GM18909 (cell line): ENCODE measurements at regions not wholly inside any gene's neighbourhood (a gene's known extent, or its start where the extent isn't known, plus 50 kb on each side); places are given as distances from the start of the nearest gene placed in this dataset.

Experiments used
- ATAC-seq: cut with Tn5 transposase; IDR thresholded peaks from one replicate; pipeline ENCODE4 v1.9.1; 2021; ENCODE audit warnings: mild to moderate bottlenecking; ENCODE audit not compliant: unreplicated experiment, poor library complexity

- no peak for ATAC-seq
Measured at GRCh38 chr7:33725111-33726025, 180.0 kb upstream of the BMPER start.

- no peak for ATAC-seq
Measured at GRCh38 chr7:33726582-33726981, 178.8 kb upstream of the BMPER start.

- no peak for ATAC-seq
Measured at GRCh38 chr7:33727315-33727714, 178.0 kb upstream of the BMPER start.

- ATAC-seq: no peak
Measured at GRCh38 chr7:33728873-33729551, 176.3 kb upstream of the BMPER start.

DNA sequence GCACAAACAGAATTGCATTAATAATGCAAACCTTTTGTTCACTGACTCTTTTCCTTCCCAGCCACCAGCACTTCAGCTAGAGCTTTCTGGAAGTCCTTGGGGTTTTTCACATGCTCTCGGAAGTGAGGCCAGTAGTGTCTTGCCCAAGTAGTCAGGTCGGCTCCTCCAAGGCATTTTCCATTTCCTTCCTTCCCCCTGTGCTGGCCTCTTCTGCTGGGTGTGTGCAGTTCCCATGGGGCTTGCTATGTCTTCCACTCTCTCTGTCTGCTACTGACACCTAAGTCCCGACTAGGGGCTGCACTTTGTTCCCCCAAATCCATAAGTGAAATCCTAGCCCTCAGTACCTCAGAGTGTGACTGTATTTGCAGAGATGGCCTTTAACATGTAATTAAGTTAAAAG, 175.6 kb upstream of the BMPER start:
- no peak for ATAC-seq

DNA sequence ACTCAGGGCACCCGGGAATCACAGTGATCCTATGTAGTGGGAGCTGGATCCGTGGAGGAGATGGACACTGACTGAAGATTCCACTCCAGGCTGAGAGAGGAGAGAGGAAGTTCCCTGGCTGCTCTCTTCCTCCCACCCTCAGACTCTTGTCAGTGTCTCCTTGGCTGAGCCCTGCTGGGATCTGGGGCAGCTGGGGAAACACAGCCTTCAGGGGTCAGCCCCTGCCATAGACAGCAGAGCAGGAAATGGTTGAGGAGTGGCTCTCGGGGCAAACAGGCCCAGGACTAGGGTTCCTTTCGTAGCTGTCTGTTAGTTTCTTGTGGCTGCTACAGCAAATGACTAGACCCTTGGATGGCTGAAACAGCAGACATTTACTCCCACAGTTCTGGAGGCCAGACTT, 174.4 kb upstream of the BMPER start:
- ATAC-seq: no peak

- no peak for ATAC-seq
Measured at GRCh38 chr7:33731912-33732311, 173.4 kb upstream of the BMPER start.

GRCh38 chr7:33732462-33732861, 172.9 kb upstream of the BMPER start:
- no peak for ATAC-seq

DNA sequence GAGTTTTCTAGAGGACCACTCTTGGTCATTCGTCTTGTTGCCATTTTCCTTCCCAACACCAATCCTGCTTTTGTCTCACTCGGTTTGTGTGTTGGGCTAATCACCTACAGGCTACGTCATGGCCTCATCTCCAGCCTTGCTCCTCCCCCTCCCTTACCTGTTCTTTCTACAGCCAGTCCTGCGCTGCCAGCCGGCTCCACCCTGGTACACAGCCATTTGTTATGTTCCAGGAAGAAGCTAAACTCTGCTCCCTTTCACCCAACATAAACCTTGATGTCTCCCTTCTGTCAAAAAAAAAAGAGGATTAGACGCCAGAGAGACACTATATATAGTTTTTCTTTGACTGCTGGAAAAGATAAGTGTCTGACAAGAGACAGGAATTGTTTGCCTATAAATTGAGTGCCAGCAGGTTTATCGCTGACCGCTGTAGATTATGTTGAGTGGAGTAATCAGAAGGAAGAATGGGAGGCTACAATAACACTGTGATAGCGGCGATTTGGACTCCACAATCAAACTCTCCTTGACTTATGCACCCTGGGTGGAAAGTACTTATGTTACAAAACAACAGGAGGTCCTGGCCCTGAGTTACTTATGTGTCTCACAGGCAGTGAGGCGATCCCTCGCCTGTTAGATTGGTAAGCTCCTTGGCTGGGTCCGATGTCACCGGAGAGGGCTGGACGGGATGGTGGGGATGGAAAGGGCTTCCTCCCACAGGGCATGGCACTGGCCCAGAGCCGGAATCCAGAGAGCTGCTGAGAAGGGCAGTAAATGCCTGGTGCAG, 171.3 kb upstream of the BMPER start:
- no peak for ATAC-seq

DNA sequence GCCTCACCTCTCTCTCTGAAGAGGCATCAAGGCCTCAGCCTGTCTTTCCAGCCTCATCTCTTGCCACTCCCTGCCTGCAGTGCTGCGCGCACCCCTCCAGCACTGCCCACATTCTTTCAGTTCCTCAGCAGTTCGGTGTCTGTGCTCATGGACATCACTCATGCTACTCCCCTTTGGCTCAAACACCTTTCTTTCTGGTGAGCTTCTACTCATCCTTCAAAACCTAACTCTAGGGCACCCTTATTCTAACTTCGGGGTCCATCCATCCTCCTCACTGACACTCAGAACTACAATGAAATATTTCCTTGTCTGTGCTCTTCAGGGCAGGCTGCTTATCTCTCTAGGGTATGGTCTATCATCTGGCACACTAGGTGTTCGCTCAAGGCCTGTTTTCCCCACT, 169.9 kb upstream of the BMPER start:
- ATAC-seq: no peak

GRCh38 chr7:33736521-33737221, 168.7 kb upstream of the BMPER start:
- ATAC-seq: no peak

DNA sequence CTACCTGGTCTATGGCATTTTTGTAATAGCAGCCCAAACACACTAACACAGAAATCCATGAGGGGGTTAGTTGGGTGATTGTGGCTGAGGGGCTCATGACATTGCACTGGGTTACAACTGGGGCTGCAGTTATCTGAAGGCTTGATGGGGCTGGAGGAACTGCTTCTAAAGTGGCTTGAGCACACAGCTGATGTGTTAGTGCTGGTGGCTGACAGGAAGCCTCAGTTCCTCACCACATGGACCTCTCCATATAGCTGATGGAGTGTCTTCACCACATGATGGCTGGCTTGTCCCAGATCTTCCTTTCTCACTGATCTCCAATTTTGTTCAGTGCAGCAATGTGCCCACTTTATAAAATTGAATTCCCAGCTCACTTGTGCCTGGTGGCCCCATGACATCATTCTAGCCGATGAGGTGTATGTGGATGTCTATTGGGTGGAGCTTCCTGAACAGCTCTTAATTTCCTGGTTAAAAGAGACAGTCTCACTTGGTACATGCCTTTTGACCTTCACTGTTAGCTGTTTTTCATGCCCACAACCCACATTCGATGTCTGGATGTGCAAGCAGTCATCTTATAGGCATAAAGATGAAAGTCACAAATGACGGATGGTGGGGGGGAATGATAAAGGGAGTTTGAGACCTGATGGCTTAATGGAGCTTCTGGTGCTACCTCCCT, 166.9 kb upstream of the BMPER start:
- no peak for ATAC-seq

GRCh38 chr7:33739286-33739685, 166.1 kb upstream of the BMPER start:
- no peak for ATAC-seq

DNA sequence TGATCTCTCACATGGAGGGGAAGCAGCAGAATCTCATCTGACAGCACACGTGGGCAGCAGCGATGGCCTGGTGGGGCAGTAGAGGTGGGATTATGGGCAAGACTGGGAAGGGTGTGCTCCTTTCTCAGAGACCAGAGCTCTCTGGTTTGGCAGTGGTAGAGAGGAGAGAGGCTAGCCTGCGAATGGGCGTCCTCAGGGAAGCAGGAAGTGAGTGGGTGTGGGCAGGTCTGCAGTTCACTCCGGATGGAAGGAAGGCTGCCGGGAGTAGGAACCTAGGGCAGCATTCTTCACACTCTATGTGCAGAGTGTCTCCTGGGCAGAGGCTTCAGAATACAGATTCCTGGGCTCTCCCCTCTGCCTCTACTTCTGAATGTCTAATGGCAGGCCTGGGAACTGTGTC, 162.8 kb upstream of the BMPER start:
- no peak for ATAC-seq

- ATAC-seq: no peak
Measured at GRCh38 chr7:33742999-33743587, 162.2 kb upstream of the BMPER start.

DNA sequence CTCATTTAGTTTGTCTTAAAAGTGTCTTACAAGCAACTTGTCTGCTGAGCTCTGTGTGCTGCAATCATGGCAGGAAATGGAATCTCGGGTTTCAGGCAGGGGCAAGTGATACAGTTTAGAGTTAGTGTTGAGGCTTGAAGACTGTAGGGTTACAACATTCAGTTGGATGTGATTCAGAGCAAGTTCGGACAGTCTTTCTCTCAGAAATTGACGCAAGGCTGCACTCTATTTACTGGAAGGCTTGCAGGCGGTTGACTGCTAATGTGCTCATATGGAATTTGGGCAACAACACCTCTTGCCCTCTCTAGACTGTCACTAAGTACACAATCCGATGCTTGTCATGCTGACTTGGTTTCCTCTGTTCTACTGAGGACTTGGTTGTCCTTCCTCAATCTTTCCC, 161.7 kb upstream of the BMPER start:
- ATAC-seq: no peak

DNA sequence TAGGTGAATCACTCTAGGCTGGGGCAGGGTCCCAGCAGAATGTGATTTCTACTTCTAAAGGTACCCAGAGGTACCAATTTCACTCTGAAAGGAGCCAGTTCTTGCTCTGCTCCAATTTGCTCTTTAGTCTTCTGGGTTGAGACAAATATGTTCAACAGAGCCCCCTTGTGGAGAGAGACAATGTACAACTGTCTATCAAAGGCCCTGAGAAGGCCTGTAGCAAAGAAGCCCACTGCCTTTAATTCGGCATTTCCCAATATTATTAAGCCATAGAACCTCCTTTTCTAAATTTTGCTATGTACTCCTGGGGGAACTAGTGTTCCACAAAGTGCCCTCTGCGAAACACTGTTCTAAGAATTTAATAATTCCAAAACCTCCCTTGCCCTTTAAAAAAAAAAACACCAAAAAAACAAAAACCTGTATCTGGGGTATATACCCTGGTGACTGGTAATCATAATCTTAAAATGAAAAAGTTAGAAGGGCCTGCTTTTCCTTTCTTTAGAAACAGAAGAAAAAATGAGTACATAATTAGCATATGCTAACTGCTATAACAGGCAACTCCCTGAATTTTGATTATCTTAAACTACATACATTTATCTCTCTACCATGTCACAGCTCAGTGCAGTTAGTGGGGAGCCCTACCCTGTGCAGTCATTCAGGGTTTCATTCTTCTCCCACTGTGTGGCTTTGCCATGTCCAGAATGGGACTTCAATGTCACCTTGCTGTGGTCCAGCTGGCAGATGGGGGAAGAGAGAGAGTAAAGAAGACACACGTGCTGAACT, 160.9 kb upstream of the BMPER start:
- no peak for ATAC-seq

DNA sequence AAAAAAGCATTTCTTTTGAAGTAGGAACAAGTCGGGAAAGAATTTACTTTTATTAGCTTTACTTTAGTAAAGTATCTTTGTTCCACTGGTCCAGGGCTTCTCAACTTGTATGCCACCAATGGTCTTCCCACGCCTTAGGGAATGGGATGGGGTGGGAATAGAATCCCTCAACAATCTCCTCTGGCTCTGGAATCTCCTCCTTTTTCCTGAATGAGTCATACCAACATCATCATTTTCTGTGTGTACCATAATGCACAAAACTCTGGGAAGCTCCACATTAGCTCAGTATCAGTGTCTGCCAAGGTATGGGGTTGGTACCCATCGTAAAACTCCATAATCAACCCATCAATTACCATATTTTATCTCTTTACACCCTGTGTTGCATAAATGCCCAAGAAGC, 159.4 kb upstream of the BMPER start:
- ATAC-seq: no peak

GRCh38 chr7:33748793-33749192, 156.5 kb upstream of the BMPER start:
- no peak for ATAC-seq
